ENCODE measurements at regions not wholly inside any gene's neighbourhood (a gene's known extent, or its start where the extent isn't known, plus 50 kb on each side); places are given as distances from the start of the nearest gene placed in this dataset.
A peak's percentile ranks its signal among the peaks of the same experiment; 100 is the strongest.
"Not testable (repeated sequence)": the region's sequence is repeated elsewhere in the genome, so short reads cannot be mapped to it uniquely, and the experiment has no call there.

- no peak for DNase-seq
Observed at GRCh38 chr10:32217216-32217615, 129.7 kb downstream of the EPC1 start.

- DNase-seq = not testable (repeated sequence)
Observed at GRCh38 chr10:32213838-32214237, 133.1 kb downstream of the EPC1 start.

GRCh38 chr10:32211046-32211363 is 136.0 kb downstream of the EPC1 start:
- no peak for DNase-seq

GRCh38 chr10:32210306-32211045 is 136.5 kb downstream of the EPC1 start:
- no peak for DNase-seq

GRCh38 chr10:32208005-32208404 is 139.0 kb downstream of the EPC1 start:
- not testable (repeated sequence) for DNase-seq

GRCh38 chr10:32207544-32207943 is 139.4 kb downstream of the EPC1 start:
- DNase-seq = no peak

GRCh38 chr10:32205670-32206069 is 141.3 kb downstream of the EPC1 start:
- DNase-seq = no peak

GRCh38 chr10:32204606-32205005 is 142.4 kb downstream of the EPC1 start:
- no peak for DNase-seq

- no peak for DNase-seq
Observed at GRCh38 chr10:32199714-32200394, 143.6 kb upstream of the KIF5B start.

- no peak for DNase-seq
Observed at GRCh38 chr10:32197423-32197822, 141.2 kb upstream of the KIF5B start.

GRCh38 chr10:32190890-32191491 is 134.8 kb upstream of the KIF5B start:
- DNase-seq = peak; percentile 23

GRCh38 chr10:32189400-32190084 is 133.3 kb upstream of the KIF5B start:
- no peak for DNase-seq

- DNase-seq = not testable (repeated sequence)
Observed at GRCh38 chr10:32188601-32189000, 132.4 kb upstream of the KIF5B start.

GRCh38 chr10:32187686-32188085 is 131.5 kb upstream of the KIF5B start:
- DNase-seq = no peak

GRCh38 chr10:32183652-32184051 is 127.4 kb upstream of the KIF5B start:
- not testable (repeated sequence) for DNase-seq

- no peak for DNase-seq
Observed at GRCh38 chr10:32182476-32182875, 126.3 kb upstream of the KIF5B start.

GRCh38 chr10:32180390-32181280 is 124.4 kb upstream of the KIF5B start:
- DNase-seq = no peak

- DNase-seq = no peak
Observed at GRCh38 chr10:32179836-32180235, 123.6 kb upstream of the KIF5B start.

- not testable (repeated sequence) for DNase-seq
Observed at GRCh38 chr10:32177594-32177993, 121.4 kb upstream of the KIF5B start.

GRCh38 chr10:32175629-32176028 is 119.4 kb upstream of the KIF5B start:
- no peak for DNase-seq

- DNase-seq = no peak
Observed at GRCh38 chr10:32174349-32174893, 118.2 kb upstream of the KIF5B start.

GRCh38 chr10:32171204-32171603 is 115.0 kb upstream of the KIF5B start:
- DNase-seq = no peak

All from NCI-H1105 treated with DMSO at 0.1 percent for 48 hours (cell line).